GM18907 (cell line): ENCODE measurements at regions not wholly inside any gene's neighbourhood (a gene's known extent, or its start where the extent isn't known, plus 50 kb on each side); places are given as distances from the start of the nearest gene placed in this dataset.

Experiments used
- ATAC-seq: cut with Tn5 transposase; IDR thresholded peaks from one replicate; pipeline ENCODE4 v1.9.1; 2021; ENCODE audit warnings: mild to moderate bottlenecking, moderate library complexity; ENCODE audit not compliant: unreplicated experiment

DNA sequence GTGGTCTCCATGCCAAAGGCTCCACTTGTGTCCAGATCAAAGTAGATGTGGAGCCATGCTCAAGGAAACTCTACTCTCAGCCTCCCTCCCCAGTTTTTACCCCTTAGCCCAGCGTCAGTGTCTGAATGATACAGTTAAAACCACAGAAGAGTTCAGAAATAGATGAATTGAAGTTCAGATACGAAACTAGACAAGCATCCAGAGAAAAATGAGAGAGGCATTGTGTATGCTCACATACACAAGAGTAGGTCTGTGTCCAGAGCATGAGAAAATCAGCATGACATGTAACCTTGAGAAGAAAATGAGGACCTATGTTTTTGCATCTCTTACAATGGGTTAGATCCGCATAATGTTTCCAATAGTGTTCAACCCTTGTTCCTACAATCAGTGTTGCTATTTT, 612.8 kb upstream of the PKDCC start:
- no peak for ATAC-seq

- ATAC-seq = no peak
Measured at GRCh38 chr2:41441958-41442357, 605.9 kb upstream of the PKDCC start.

- no peak for ATAC-seq
Measured at GRCh38 chr2:41445865-41446264, 602.0 kb upstream of the PKDCC start.

GRCh38 chr2:41446266-41446665, 601.6 kb upstream of the PKDCC start:
- ATAC-seq = no peak

DNA sequence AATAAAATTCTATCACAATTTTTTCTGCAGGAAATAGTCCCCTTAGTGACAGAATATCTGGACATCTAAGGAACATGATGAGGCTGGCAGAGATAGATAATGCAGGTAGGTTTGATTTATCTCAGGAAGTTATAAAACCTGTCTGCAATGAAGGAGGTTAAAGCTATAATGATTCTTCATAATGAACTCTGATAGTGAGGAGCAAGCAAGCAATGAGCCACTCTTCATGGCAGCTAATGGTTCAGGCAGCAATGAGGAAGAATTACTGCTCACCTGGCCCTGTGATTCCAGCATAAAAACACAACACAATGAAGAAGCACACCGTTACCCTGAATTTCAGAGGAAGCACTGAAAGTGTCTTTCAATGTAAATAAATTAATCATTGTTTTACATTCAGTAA, 599.6 kb upstream of the PKDCC start:
- no peak for ATAC-seq

DNA sequence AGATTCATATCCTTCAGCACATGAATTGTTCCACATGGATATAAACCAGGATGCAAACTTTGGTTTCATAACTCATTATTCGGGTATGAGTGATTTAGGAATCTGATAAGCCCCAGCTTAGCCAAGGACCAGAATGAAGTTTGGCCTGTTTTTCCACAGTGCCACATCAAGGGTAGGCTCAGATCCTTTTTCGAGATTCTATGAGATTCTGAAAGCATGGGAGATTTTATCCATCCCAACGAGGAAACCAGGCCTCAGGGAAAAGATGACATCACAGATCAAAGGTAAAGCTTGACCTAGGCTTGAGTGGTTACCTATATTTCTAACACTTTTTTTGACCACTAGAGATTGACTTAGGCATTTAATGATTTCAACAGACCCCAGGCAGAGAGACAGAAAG, 590.8 kb upstream of the PKDCC start:
- ATAC-seq = no peak

DNA sequence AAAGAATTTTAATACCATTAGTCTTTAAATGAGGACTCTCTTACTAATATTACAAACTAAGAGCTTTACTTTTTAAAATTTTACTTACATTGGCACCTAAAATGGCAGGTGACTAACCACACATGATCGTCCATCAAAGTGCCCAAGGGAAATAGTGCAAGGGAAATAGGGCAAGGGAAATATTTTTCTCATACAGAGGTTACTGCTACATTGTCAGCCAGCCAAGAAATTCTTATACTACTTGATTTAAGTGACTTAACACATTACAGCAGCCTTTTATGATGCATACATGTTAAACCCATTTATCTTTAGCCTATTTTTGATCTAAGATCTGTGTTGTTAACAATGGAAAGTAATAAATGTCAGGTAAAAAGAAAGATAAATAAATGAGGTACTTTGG, 587.2 kb upstream of the PKDCC start:
- no peak for ATAC-seq

- no peak for ATAC-seq
Measured at GRCh38 chr2:41464395-41464794, 583.4 kb upstream of the PKDCC start.

GRCh38 chr2:41475959-41476358, 571.9 kb upstream of the PKDCC start:
- no peak for ATAC-seq

- no peak for ATAC-seq
Measured at GRCh38 chr2:41482659-41483058, 565.2 kb upstream of the PKDCC start.

DNA sequence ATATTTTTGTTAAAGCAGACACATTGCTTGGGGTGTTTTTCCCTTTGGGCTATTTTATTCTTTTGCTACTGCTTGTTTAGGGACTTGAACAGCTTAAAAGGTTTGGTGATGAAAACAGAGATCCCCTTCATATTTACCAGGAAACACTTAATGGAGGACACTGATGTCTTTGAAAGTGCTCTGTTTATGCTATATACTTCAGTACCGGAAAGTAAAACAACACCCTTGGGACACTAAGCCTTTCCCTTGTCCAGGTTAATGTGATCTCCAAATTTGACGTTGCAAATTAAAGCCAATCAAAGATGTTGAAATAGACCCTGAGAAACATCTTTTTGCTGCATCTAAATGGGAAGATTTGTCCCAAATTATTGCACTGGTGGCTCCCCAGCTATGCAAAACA, 564.6 kb upstream of the PKDCC start:
- no peak for ATAC-seq

- ATAC-seq = no peak
Measured at GRCh38 chr2:41483982-41484857, 563.6 kb upstream of the PKDCC start.

- no peak for ATAC-seq
Measured at GRCh38 chr2:41484858-41485234, 563.0 kb upstream of the PKDCC start.

- no peak for ATAC-seq
Measured at GRCh38 chr2:41486948-41487347, 560.9 kb upstream of the PKDCC start.

DNA sequence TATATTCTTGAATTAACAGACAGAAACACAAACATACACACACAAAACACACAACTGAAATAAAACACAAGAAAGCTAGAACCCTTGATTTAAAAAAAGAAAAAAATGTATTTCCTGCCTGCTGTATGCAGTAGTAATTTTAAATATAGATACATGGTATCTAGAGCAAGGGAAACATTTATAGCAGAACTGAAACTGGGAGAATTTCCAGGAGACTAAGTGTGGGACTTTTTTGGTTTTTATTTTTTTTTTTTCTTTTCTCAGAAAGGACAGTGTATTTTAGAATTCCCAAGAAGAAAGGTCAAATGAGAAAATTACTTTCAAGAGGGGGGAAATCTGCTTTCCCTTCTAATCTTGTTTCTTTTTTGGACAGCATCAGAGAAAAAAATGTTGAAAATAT, 558.9 kb upstream of the PKDCC start:
- no peak for ATAC-seq

DNA sequence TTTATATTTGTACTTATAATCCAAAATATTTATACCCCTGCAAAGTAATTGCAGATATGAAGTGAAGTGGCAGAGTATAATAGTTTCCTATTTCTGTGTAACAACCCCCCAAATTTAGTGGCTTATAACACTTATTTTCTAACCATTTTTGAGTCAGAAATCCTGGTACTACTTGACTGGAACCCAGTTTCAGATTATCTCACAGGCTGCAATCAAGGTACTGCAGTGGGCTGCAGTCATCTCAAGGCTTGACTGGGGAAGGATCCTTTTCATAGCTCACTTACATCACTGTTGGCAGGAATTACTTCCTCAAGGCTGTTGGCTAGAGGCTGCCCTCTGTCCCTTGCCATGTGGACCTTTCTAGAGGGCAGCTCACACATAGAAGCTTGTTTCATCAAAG, 558.2 kb upstream of the PKDCC start:
- ATAC-seq = no peak

GRCh38 chr2:41495050-41495449, 552.8 kb upstream of the PKDCC start:
- no peak for ATAC-seq

DNA sequence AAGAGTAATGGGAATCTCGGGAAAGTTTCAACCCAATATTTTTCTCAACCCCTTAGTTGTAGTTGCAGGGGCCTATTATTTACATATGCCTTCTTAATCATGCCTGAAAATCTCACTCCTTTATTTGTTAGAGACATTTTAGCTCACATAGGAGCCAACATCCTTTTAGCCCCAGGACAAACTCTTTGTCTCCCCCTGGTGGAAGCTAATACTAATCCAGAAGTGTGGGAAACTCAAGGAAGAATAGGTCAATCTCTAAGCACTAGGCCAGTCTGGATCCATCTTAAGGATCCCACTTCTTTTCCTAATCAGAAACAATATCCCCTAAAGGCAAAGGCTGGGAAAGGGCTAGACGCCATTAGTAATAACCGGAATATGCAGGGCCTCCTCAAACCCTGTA, 550.9 kb upstream of the PKDCC start:
- ATAC-seq = no peak

GRCh38 chr2:41498781-41499180, 549.0 kb upstream of the PKDCC start:
- no peak for ATAC-seq

DNA sequence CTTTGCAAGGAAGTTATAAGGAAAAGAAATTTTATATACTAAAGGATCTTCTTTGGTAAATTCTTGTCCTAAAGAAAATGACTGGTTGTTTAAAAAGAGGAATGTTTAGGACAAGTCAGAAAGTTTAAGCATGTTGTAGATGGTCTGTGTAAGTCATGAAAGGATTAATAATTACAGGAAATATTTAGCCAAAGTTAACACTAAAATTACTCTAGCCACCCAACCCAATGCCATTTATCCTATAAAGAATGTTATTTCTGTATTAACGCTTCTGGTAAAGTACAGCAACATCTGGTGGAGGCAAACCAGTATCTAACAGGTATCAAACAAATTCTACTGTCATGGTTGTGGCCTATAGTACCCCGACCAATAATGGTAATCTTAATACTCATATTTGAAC, 546.9 kb upstream of the PKDCC start:
- no peak for ATAC-seq

DNA sequence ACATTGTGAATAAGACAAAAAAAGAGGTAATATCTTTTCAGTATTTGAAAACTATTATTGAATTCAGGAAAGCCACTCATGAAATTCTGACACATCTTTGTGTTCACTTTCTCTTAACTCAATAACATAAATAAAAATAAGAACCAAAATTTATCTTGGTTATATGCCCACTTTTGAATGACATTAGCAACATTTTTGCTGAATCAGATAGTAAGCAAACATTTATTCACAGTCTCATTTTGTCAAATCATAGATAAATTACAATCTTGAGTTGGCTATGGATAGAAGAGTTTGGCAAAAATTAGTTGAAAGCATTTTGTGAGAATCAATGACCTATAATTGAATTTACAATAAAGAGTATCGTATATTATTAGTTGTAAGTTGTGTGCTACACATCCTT, 545.1 kb upstream of the PKDCC start:
- no peak for ATAC-seq

GRCh38 chr2:41504532-41504931, 543.3 kb upstream of the PKDCC start:
- ATAC-seq = no peak

DNA sequence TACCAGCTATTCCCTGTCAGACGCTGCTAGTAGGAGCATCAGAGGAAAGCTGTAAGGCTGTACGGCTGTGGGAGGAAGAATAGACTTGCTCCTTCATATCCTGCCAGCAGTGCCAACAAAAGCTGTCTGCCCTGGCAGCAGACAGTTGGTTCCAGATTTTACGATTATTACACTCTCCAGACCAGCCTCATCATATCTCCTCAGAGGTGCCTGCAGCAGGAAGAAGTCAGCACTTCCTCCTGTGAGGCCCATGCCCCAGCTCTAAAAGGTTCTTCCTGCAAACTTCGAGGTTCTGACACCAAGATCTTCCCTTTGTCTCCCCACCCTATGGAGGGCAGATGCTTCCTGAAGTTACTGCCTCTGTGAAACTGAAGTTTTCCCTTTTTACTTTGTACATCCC, 537.7 kb upstream of the PKDCC start:
- no peak for ATAC-seq
